Muscle of leg (tissue), 3 donors: ENCODE measurements at regions not wholly inside any gene's neighbourhood (a gene's known extent, or its start where the extent isn't known, plus 50 kb on each side); places are given as distances from the start of the nearest gene placed in this dataset.
A peak's percentile ranks its signal among the peaks of the same experiment; 100 is the strongest.

Source experiments
- DNase-seq: peaks from one replicate; pipeline ENCODE4 v3.0.0; 2013
- H3K27ac ChIP-seq: one replicate; pipeline ENCODE4 v1.5.1; 2013; ENCODE audit warnings: mild to moderate bottlenecking, low read length, control low read depth
- H3K27me3 ChIP-seq: one replicate; pipeline ENCODE4 v1.6.1; 2013; ENCODE audit warnings: low read length; ENCODE audit not compliant: control insufficient read depth, insufficient read depth
- H3K36me3 ChIP-seq: one replicate; pipeline ENCODE4 v1.6.1; 2013; ENCODE audit warnings: low read length; ENCODE audit not compliant: control insufficient read depth, insufficient read depth
- H3K4me1 ChIP-seq: one replicate; pipeline ENCODE4 v1.6.1; 2013; ENCODE audit warnings: low read length; ENCODE audit not compliant: control insufficient read depth, insufficient read depth
- H3K4me3 ChIP-seq: one replicate; pipeline ENCODE4 v1.5.1; 2013; ENCODE audit warnings: low read length, control low read depth
- H3K9me3 ChIP-seq: replicated peaks from 2 replicates; pipeline ENCODE4 v1.6.1; 2013; ENCODE audit warnings: low read depth, low read length; ENCODE audit not compliant: control insufficient read depth
- WGBS: methylation state at CpG from one replicate; pipeline ENCODE4 v1.1.5; 2013; ENCODE audit warnings: missing lambda C conversion rate; ENCODE audit not compliant: insufficient coverage; 5-methylcytosine and 5-hydroxymethylcytosine counted together

- WGBS = no CpG with 5 or more reads among the region's 3 CpGs
- H3K9me3 ChIP-seq = no peaks in the 10 kb centered on the region
- DNase-seq = peak; percentile 5
- H3K27me3 ChIP-seq = no peaks in the 10 kb centered on the region
- H3K27ac ChIP-seq = no peak overlapping the region
- H3K36me3 ChIP-seq = no peaks in the 10 kb centered on the region
- no peak overlapping the region for H3K4me3 ChIP-seq
- no peaks in the 10 kb centered on the region for H3K4me1 ChIP-seq
Observed at GRCh38 chr3:168331756-168332155, 236.0 kb upstream of the GOLIM4 start.

- no peaks in the 10 kb centered on the region for H3K27me3 ChIP-seq
- no peak overlapping the region for H3K27ac ChIP-seq
- H3K9me3 ChIP-seq = no peaks in the 10 kb centered on the region
- WGBS = no CpG with 5 or more reads among the region's 3 CpGs
- no peak overlapping the region for H3K4me3 ChIP-seq
- DNase-seq = no peak
- no peaks in the 10 kb centered on the region for H3K4me1 ChIP-seq
- no peaks in the 10 kb centered on the region for H3K36me3 ChIP-seq
Observed at GRCh38 chr3:168330983-168331382, 235.3 kb upstream of the GOLIM4 start.

DNA sequence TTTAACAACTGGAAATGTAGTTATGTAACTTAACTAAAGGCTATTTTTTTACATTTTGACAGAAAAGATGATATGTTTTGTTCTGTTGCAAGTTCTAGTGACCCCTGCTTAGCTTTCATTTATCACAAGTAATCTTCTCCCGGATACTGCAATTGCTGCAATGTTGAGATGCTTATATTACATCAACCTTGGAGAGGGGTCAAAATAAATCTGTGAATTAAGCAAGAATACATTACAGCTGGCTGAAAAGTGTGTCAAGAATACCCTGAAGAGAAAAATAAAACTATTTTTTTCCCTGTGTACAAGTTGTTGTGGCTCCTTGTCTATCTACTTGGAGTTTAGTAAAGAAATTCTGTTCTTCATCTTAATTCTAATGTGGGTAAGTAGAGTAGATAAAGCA lies 232.1 kb upstream of the GOLIM4 start:
- Histone ChIP-seq H3K27me3 (no peaks in the 10 kb centered on the region), H3K4me3 (no peak overlapping the region), H3K9me3 (no peaks in the 10 kb centered on the region), H3K27ac (no peak overlapping the region), H3K36me3 (no peaks in the 10 kb centered on the region), H3K4me1 (no peaks in the 10 kb centered on the region)
- DNase-seq = peak; percentile 62
- WGBS = no CpG with 5 or more reads among the region's 1 CpG

- Histone ChIP-seq H3K4me1 (no peaks in the 10 kb centered on the region), H3K27ac (no peak overlapping the region), H3K9me3 (no peaks in the 10 kb centered on the region), H3K4me3 (no peak overlapping the region), H3K36me3 (no peaks in the 10 kb centered on the region), H3K27me3 (no peaks in the 10 kb centered on the region)
- no peak for DNase-seq
Observed at GRCh38 chr3:168325684-168326083, 230.0 kb upstream of the GOLIM4 start.

- Histone ChIP-seq H3K9me3 (no peaks in the 10 kb centered on the region), H3K27ac (no peak overlapping the region), H3K4me1 (no peaks in the 10 kb centered on the region), H3K27me3 (no peaks in the 10 kb centered on the region), H3K36me3 (no peaks in the 10 kb centered on the region), H3K4me3 (no peak overlapping the region)
- 40% methylated on average over 1 of the region's 4 CpGs for WGBS
- DNase-seq = no peak
Observed at GRCh38 chr3:168322941-168323340, 227.2 kb upstream of the GOLIM4 start.

GRCh38 chr3:168314166-168314565 lies 218.4 kb upstream of the GOLIM4 start:
- Histone ChIP-seq H3K4me3 (no peak overlapping the region), H3K9me3 (no peaks in the 10 kb centered on the region), H3K27ac (no peak overlapping the region), H3K27me3 (no peaks in the 10 kb centered on the region), H3K4me1 (peaks cover 2% of the 10 kb centered on the region), H3K36me3 (no peaks in the 10 kb centered on the region)
- no CpG with 5 or more reads among the region's 3 CpGs for WGBS
- DNase-seq = no peak

- no peaks in the 10 kb centered on the region for H3K9me3 ChIP-seq
- no peaks in the 10 kb centered on the region for H3K27me3 ChIP-seq
- H3K27ac ChIP-seq = no peak overlapping the region
- peaks cover 2% of the 10 kb centered on the region for H3K4me1 ChIP-seq
- H3K4me3 ChIP-seq = no peak overlapping the region
- 20% methylated on average over 2 of the region's 4 CpGs for WGBS
- H3K36me3 ChIP-seq = no peaks in the 10 kb centered on the region
- DNase-seq = peak; percentile 26
Observed at GRCh38 chr3:168312984-168313383, 217.3 kb upstream of the GOLIM4 start.

GRCh38 chr3:168307893-168308292 lies 212.2 kb upstream of the GOLIM4 start:
- Histone ChIP-seq H3K27ac (no peak overlapping the region), H3K36me3 (no peaks in the 10 kb centered on the region)

GRCh38 chr3:168295027-168295426 lies 199.3 kb upstream of the GOLIM4 start:
- no peaks in the 10 kb centered on the region for H3K9me3 ChIP-seq
- DNase-seq = no peak
- H3K27ac ChIP-seq = no peak overlapping the region
- H3K36me3 ChIP-seq = no peaks in the 10 kb centered on the region
- H3K27me3 ChIP-seq = no peaks in the 10 kb centered on the region
- WGBS = 50% methylated on average over 1 of the region's 1 CpG
- H3K4me3 ChIP-seq = no peak overlapping the region
- no peaks in the 10 kb centered on the region for H3K4me1 ChIP-seq

More at GRCh38 chr3:168307893-168308292, 212.2 kb upstream of the GOLIM4 start:
- DNase-seq = no peak
- H3K9me3 ChIP-seq = peaks cover 4% of the 10 kb centered on the region
- H3K27me3 ChIP-seq = no peaks in the 10 kb centered on the region
- peaks cover under 1% of the 10 kb centered on the region for H3K4me1 ChIP-seq
- no peak overlapping the region for H3K4me3 ChIP-seq

DNA sequence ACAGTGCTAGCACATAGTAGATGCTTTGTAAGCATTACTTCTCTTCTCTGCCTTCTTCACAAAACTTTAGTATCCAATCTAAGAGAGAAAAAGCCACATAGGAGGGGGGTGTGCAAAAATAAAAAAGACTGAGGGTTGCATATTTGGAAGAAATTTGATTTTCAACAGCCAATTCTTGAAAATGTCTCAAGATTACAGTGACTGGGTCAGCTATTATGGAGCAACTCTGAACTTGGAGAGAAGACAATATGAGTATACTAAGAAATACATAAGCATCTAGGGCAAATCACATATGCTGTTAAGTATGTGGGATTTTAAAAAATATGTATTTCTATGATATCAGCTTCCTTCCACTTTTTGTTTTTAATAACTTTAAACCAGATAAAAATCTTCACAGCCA lies 196.6 kb upstream of the GOLIM4 start:
- no peak for DNase-seq
- Histone ChIP-seq H3K27me3 (no peaks in the 10 kb centered on the region), H3K4me3 (no peak overlapping the region), H3K9me3 (no peaks in the 10 kb centered on the region), H3K36me3 (no peaks in the 10 kb centered on the region), H3K27ac (no peak overlapping the region), H3K4me1 (no peaks in the 10 kb centered on the region)

- Histone ChIP-seq H3K4me1 (no peaks in the 10 kb centered on the region), H3K4me3 (no peak overlapping the region), H3K9me3 (no peaks in the 10 kb centered on the region), H3K36me3 (no peaks in the 10 kb centered on the region), H3K27me3 (no peaks in the 10 kb centered on the region), H3K27ac (no peak overlapping the region)
- WGBS = 14% methylated on average over 1 of the region's 4 CpGs
- peak; percentile 2 for DNase-seq
Observed at GRCh38 chr3:168289471-168290008, 193.8 kb upstream of the GOLIM4 start.
